RPMI7951 (cell line): ENCODE measurements at regions not wholly inside any gene's neighbourhood (a gene's known extent, or its start where the extent isn't known, plus 50 kb on each side); places are given as distances from the start of the nearest gene placed in this dataset.

Source experiments
- DNase-seq: peaks from one replicate; pipeline ENCODE4 v3.0.0-alpha.2; 2012; ENCODE audit warnings: low read depth

DNA sequence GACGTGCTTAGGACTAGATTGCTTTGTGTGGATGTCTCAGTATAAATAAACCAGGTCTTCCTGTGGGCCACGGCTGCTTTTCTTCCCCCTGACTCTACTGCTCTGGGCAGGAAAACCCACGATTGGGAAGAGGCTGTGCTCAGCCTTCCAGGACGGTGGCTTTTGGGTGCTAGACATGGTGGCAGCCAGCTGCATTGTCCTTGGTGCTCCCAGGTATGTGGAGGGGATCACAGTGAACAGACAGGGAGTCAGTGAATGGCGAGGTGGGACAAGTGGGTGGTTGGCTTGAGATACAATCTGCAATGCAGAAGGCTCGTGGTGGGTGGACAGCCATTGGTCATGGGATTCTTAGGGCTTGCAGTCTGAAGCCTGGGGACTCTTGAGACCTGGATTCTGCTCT lies 366.3 kb downstream of the AACS start:
- DNase-seq, result no peak

DNA sequence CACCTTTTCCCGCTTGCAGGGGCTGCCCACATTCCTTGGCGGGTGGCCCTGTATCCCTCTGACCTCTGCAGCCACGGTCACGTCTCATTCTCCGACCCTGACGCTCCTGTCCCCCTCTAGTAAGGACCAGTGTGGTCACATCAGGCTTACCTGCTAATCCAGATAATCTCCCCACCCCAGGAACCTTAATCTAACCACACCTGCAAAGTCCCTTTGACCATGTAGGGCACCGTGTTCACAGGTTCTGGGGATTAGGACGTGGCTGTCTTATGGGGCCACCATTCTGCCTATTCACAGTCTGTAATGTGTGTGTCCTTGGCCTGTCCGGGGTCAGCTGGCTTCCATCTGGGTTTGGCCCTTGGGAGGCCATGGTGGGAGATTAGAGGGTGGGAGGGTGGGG lies 368.9 kb downstream of the AACS start:
- DNase-seq, result no peak

DNA sequence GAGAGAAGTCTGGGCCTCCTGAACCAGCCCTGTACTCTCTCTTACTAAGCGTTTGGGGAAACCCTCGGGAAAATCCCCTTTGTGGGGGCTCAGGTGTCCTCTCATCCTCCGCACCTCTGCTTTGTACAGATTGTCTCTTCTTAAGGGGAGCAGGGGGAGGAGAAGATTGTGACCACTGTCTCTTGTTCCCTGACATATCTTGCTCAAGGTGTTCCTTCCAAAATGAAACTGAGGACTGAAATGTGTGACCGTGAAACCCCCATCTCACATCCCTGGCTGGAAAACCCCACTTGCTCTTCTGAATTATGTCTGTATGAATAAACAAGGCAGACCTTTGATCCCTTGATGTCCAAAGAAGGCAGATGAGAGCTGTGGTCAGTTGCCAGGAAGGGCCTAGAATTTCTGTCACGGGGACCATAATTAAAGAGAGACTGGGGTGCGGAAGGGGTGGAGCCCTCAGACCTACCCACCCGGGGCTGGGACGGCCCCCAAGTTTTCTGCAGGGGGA lies 369.8 kb downstream of the AACS start:
- no peak for DNase-seq

DNA sequence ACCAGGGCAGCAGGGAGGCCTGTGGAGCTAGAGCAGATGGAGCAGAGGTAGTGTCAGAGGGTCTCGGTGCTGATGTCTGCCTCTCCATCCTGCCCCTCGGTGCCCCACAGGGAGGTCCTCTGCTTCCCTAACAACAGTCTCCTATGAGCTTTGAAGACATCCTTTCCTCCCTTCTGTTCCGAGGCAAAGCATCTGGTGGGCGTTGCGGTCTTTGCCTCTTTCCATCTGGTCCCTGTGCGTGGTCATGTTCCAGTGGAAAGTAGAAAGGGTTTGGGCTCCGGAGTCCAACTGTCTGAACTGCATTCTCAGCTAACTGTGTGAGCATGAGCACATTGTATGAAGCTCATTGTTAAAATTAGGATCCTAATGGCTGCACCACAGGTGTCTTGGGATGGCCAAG lies 370.6 kb downstream of the AACS start:
- no peak for DNase-seq

DNA sequence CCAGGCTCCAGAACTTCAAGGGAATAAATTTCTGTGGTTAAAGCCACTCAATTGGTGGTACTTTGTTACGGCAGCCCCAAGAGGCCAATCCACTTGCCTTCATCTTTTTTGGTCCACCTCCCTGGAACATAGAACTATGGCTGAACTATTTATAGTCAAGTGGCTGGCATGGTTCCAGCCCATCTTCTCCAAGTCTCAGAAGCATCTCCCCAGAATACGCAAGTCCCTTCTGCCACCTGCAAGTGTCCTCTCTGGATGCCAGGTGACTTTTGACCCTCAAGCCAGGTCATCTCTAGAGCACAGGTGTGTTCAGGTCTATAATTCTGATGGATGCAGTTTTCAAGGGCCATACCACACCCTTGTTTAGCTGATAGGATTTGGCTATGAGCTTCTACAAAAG lies 371.5 kb downstream of the AACS start:
- DNase-seq, result no peak

DNA sequence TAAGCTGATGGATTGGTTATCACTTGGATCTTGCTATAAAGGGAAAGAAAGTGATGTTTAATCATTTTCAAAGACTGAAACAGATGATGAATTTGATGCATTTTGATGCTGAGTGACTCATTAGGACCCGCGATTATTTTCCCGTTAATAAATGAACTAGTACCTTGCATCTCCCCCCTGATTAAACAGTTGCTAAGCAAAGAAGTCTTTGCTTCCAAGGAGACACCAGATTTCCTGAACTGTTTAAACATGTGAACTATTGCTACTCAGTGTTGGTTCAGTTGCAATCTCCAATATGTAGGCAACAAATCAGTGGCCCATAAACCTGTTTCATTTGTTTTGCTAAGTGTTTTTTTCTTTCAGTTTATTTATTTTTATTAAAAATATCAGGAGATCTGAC lies 375.2 kb downstream of the AACS start:
- no peak for DNase-seq

DNA sequence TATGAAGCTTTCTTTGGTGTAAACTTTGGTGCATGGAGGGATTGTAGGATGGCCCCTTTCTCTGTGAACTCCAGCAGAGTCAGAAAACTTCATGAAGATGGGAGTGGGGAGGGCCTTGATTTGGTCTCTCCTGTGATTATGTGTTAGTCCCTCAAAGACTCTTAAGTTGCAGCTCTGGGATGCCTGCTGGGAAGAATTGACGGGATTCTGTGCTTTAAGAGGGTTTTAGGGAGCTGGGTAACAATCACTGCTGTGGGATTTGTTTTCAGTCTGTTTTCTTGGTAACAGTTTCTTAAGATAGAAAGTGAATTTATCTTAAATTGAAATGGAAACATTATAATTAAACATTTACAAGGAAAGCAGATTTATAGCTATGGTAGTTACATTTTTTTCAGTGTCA lies 378.1 kb downstream of the AACS start:
- DNase-seq, result no peak

DNA sequence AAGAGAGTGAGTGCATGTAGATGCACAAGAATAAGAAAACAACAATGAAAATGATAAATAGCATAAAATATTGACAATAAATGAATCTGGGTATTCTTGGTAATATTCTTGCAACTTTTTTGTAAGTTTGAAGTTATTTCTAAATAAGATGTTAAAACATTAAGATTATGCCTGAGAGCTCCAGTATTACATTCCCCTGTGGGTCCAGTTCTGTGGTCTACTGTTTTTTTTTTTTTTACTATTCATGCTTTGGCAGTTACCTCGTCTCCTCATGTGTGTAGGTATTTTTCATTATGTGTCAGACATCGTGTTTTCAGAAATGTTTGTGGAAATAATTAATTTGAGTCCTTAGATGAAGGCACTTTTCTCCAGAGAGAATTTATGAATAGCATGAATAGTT lies 386.2 kb downstream of the AACS start:
- no peak for DNase-seq

DNA sequence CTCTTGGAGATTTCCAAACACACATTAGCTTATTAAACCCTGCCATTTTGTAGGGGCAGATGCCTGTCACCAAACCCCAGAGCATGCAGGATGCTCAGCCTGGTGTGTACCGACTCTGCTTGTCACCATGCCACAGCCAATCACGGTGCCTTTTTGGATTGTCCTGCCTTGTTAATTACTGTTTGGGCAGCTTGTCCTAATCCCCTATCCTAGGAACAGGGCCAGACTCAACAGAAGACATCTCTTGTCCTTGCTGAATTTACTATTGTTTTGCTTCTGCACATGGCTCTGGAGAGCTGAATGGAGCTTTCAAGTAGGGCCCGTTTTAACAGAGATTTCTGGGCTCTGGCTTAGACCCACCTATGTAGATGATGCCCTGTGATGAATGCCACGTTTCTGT lies 388.5 kb downstream of the AACS start:
- DNase-seq, result no peak

DNA sequence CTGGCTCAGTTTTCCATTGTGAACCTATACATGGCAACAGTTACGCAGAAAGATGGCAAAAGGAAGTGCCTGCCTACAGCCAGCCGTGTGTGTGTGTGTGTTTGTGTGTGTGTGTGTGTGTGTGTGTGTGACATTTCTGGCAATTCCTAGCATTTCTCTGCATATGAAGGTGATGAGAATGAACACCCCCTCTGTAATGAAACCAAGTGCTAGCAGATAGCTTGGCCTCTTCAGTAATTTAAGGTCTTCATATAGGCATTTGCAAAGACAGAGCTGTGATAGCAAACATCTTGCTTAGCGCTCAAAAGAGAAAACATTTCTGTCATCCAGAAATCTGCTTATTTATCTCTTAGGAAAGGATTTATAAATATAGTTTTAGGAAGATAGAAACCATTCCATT lies 389.1 kb downstream of the AACS start:
- no peak for DNase-seq

DNA sequence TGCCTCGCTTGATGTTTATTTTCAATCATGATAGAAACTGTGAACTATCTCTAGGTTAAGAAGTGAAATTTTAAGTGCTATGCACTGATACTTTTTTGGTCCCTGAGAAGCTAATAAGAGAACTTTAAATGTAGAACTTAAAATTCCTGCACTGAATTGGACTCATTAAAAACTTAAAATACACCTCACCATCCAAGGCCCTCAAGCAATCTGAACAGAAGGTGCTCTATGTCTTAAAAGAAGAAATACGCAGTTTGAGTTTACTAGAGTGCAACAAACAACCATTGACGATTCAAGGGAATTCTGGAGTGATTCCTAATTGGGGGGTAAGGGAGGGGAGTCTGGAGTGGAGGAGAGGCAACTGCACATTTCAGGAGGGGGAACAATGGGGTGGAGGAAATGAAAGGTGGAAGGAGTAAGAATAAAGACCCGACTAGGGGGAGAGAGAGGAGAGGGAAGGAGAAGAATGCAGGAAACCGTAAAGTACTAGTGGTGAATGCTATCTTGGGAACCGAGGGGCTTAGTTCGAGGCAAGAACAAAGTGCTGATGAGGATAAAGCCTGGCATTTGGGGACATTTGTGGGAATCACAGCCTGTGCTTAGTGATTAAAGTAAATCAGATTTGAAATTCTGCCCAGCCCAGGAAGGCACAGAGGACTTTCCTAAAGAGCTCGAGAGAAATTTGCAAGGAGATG lies 389.7 kb downstream of the AACS start:
- DNase-seq, result no peak

DNA sequence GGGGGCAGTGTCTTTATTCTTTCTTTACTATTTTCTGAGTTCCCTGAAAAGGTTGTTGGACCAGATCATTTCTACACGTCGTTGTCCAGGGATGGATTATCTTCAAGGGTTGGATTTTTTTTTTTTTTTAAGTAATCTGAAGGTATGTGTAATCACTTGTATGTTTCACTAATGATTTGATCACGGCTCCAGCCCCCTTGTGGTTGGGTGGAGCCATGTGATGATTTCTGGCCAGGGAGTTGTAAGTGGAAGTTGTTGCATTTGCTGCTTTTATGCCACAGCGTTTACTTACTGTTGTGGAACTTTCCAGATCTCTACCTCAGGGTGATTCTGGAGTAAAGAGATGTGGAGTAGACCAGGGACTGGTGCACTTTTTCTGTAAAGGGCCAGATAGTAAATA lies 390.3 kb downstream of the AACS start:
- DNase-seq, result no peak

DNA sequence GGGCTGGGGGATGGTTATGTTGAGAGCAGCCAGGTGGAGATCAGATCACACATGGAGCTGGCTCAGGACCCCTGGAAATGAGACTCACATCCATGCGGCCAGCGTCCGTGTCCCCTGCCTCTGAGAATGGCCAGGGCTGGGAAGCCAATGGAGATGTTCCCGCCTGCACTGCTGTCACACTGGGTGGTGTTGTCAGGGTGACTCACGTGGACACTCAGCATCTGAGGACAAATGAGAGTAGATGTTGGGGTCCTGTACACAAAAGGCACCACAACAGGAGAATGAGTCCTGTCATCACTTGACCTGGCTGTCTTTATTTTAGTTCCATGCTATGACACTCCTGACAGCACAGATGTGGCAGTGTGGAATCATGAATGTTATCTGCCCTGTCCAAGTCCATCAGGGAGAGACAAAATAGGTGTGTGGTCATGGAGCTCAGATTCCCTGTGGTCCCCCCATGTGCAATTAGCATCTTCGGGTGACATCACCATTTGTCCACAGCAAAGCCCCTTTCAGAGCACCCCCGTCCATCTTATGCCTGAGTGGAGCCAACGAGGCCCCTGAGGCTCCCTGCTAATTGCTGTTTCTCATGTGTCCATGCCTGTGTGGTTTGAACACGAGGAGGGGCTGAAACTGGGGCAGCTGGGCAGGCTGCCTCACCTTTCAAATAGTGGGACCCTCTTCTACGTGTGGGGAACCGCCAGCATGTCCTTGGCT lies 393.5 kb downstream of the AACS start:
- DNase-seq, result no peak

DNA sequence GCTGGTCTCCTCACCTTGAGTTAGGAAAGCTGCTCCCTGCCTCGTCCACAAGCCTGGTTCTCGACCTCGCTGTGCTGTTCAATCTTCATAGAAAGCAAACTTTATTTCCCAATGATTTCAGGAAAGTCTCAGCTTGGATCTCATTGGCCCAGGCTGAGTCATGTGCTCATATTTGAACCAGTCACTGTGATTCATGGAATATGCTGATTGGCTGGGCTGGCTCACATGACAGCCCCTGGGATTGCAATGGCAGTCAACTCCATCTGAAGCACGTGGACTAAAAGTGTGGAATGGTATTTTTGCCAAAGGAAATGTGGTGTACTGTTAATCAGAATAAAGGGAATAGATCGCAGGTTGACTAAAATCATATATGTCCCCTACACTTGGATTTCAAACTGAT lies 396.6 kb downstream of the AACS start:
- no peak for DNase-seq

DNA sequence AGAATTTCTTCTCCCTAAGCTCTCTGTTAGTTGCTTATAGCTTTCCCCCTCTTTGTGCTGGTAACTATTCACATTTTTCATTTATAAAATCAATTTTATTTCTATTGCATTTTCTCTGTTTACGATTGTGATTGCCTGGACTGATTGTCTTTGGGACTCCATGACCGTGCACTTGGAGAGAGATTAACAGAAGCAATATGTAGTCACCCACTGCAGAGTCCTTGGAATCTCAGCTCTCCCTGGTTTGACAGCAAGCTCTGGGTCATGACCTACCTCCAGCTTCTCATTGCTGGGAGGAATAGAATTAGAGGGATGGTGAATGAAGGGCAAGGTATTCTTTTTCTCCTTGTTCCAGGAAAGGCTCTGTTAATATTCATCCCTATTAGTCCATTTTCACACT lies 398.2 kb downstream of the AACS start:
- DNase-seq, result no peak

DNA sequence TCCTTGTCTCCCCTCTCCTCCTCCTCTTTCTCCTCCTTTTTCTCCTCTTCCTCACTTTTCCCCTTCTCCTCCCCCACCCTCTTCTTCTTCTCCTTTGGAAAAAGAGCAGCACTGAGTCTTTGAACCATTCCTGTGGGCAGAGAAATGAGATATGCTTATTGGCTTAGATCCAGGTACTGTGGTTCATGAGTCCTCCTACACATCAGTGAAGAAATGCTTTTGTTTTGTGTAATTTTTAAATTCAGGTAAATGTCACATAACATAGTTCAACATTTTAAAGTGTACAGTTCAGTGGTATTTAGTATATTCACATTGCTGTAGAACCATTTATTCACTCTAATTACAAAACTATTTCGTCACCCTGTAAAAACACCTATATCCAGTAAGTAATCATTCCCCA lies 402.1 kb downstream of the AACS start:
- no peak for DNase-seq

DNA sequence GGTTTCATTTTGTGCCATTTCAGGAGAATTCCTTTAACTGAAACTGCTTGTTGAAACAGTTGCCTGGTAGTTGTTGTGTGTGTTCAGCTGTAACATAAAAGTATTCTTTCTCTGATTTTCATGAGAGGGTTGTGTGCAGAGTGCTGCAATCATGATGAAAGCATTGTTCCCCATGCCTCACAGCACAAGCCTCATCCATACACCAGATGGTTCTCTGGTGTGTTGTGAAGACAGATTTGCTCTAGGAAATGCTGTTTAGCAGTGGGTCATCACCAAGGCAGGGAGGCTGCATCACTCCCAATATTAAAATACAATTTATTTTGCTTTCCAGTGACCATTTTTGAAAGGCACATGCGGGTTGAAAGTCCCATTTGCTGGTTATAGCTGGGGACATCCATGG lies 404.4 kb downstream of the AACS start:
- no peak for DNase-seq

DNA sequence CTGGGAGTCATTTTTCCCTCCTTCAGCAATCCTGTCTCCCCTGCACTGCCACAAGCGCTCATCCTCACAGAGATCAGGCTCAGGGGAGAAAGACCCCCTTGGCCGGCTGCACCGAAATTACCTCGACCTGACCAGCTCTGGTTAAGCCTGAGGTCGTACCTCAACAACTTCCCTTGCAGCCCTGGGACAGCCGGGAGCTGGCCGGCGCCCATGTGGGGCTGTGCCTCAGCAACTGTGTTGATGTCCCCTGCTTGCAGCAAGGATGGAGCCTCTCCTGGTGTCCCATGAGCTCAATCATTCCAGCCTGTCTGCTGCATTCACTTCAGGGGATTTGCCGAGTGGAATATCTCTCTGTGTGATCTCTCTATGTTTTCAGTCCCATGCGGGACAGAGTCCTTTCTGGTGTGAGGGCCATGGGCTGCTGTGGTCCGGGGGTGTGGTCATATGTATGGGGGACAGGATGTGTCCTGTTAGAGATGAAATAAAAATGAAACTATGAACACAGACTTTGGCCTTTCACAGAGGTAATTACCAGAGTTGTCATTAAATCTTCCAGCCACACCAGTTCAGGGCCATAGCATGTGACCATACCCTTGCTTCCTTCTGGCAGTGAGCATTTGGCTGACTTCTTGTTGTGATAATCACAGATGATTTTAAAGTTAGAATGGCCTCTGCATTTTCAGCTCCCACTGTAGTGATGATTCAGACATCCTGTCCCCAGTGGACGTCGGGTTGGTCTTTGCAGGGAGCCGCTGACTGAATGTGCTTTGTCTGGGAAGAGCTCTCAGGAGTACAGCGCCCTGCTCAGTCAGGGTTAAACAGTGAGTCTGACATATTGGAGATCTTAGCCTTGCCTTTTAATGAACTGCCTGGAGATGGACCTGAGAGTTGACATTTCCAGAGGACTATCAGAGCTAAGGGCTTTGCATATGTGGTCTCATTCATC lies 405.9 kb downstream of the AACS start:
- DNase-seq, result no peak

DNA sequence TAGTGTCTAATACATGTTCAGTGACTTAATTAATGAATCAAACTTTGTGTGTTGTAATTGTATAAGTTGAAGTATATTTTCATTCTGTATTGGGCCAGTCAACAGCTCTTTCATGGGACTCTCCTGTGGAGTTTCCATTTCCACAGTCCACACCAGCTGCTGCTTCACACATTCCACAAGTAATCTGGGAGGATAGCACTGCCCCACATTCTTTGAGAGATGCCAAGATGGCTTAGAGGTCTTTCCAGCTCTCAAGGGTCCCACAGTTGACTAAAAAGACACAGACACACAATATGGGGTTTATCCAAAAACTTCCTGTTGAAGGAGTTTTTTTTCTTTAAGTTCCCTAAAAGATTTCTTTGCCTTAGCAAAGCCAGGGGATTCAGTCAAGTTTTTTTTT lies 408.3 kb downstream of the AACS start:
- DNase-seq, result no peak

DNA sequence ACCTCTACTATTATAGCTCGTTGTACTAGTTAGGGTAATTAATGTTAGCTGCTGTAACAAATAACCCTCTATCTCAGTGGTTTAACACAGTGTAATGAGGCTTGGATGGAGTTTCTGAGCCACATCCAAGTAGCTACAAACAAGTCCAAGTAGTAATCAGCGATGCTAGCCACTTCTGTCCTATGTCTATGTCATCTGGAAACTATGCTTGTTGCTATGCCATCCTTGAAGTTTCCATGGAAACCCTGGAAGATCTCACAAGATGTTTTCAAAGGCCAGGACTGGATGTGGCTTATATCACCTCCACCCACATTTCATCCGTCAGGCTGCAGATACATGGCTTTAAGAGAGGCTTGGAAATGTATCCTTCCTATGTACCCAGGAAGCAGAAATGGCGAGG lies 422.1 kb downstream of the AACS start:
- DNase-seq, result peak; percentile 1

DNA sequence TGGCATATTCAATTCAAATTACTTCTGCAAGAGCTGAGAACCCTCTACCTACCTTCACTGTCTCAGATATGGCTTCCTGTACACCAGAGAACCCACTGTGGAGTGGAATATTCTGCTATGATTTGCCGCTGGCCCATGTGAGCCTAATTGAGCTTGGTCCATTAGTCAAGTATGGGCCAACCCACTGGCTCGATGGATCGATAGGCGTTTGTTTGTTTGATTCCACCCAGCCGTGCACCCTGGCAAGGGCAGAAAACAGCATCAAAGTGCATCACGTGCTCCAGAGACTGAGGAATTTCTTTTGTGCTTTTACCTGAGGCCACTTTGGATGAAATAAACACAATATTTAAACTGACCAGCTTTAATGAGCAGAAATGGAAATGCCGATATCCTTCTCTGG lies 426.3 kb downstream of the AACS start:
- DNase-seq, result no peak
